ENCODE measurements at regions not wholly inside any gene's neighbourhood (a gene's known extent, or its start where the extent isn't known, plus 50 kb on each side); places are given as distances from the start of the nearest gene placed in this dataset.

DNA sequence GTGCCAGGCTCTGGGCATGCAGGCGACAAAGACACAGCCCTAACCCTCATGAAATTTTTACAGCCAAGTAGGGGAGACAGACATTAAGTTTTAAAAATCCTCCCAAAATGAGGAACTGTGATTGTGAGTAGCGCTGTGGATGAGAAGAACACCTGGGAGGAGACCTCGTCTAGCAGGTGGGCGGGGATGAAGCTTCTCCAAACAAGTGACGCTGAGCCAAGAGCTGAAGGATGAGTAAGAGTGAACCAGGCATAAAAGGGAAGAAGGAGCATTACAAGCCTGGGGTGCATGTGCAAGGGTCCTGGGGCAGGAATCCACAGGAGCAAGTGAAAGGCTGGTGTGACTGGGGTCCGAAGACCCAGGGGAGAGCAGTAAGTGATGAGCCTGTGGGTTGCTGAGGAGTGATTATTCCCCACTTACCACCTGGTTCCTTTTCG lies 149.4 kb upstream of the HS3ST2 start:
- WGBS (ENCODE audit: insufficient coverage) = 84% methylated on average over 4 of the region's 7 CpGs
- H3K4me3 Mint-ChIP-seq = no peak overlapping the region
- intact Hi-C loops (cut with micrococcal nuclease) = no loop called here
- no peaks in the 10 kb centered on the region for H4K20me1 ChIP-seq (ENCODE audit: insufficient read depth, low read length)
- no peak overlapping the region for H3K27ac Mint-ChIP-seq
- H2AFZ ChIP-seq (ENCODE audit: insufficient read depth, low read depth, low read length, poor library complexity, severe bottlenecking) = no peak overlapping the region
- H3K9me3 Mint-ChIP-seq = no peaks in the 10 kb centered on the region
- H3K4me1 ChIP-seq (ENCODE audit: control insufficient read depth in 1 of 2, insufficient read depth in 2 of 2, low read length in 2 of 2) = no peaks in the 10 kb centered on the region
- no peaks in the 10 kb centered on the region for H3K4me1 Mint-ChIP-seq
- peaks cover 0 to under 1% (median 0%) of the 10 kb centered on the region in 3 donors for H3K27me3 Mint-ChIP-seq (ENCODE audit: low read depth in 3 of 3)
- H3K9ac ChIP-seq (ENCODE audit: insufficient read depth, low read length, poor library complexity, severe bottlenecking) = no peak overlapping the region
- no peak overlapping the region for H3K27ac ChIP-seq (ENCODE audit: low read depth in 1 of 2, low read length in 2 of 2)
- H3K4me2 ChIP-seq (replicated peaks; ENCODE audit: extremely low read depth, low read length, poor library complexity, severe bottlenecking) = no peak overlapping the region
- DNase-seq = no peak
- H3K27me3 ChIP-seq (ENCODE audit: control insufficient read depth in 2 of 2, insufficient read depth in 2 of 2, low read length in 2 of 2) = peaks cover 0 to 3% of the 10 kb centered on the region in 2 donors
- no peaks in the 10 kb centered on the region for H3K36me3 Mint-ChIP-seq
- no peaks in the 10 kb centered on the region for H3K79me2 ChIP-seq (ENCODE audit: insufficient read depth, low read length)
- H3K36me3 ChIP-seq (replicated peaks in 1 of 2; ENCODE audit: control insufficient read depth in 1 of 2, insufficient read depth in 2 of 2, low read length in 2 of 2) = no peaks in the 10 kb centered on the region
- peaks cover 13 to 15% of the 10 kb centered on the region in 2 donors for H3K9me3 ChIP-seq (replicated peaks in 1 of 2; ENCODE audit: control insufficient read depth in 1 of 2, insufficient read depth in 1 of 2, low read length in 2 of 2)
- no peak overlapping the region for H3K4me3 ChIP-seq (replicated peaks in 1 of 3; ENCODE audit: low read depth in 2 of 3, low read length in 3 of 3)
- TF ChIP-seq, protein P1, sequence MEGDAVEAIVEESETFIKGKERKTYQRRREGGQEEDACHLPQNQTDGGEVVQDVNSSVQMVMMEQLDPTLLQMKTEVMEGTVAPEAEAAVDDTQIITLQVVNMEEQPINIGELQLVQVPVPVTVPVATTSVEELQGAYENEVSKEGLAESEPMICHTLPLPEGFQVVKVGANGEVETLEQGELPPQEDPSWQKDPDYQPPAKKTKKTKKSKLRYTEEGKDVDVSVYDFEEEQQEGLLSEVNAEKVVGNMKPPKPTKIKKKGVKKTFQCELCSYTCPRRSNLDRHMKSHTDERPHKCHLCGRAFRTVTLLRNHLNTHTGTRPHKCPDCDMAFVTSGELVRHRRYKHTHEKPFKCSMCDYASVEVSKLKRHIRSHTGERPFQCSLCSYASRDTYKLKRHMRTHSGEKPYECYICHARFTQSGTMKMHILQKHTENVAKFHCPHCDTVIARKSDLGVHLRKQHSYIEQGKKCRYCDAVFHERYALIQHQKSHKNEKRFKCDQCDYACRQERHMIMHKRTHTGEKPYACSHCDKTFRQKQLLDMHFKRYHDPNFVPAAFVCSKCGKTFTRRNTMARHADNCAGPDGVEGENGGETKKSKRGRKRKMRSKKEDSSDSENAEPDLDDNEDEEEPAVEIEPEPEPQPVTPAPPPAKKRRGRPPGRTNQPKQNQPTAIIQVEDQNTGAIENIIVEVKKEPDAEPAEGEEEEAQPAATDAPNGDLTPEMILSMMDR (IDR thresholded peaks at IDR 0.05) = no peak

DNA sequence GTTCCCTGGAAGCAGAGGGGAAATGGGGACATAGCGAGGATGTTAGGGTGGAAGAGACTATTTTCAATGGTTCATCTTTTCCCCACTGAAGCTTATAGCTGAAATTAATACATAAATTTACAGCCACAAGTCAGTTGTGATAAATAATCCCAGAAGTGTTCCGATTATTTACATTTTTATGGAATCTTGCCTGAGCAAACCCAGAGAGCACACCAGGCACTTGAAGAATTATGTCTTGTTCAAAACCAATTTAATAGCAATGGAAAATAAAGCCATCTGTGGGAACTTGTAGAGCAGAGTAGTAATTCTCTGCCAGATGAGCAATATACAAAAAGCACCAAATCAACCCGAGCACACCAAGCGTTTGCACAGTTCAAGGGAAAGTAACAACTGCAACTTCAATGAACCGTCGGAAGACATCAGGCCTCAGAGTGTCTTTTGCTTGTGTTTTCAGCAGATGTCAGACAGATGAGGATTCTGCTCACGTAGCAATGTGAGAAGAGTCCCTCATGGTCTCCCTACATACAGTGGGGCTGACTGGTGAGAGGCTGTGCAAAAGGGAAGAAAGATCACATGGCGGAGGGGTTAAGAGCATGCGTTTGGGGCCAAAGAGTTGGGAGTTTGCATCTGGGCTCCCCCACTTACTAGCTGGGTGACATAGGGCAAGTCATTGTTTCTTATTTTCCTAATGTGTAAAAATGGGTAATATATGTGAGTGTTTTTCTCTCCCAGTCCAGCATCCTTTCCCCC lies 148.7 kb upstream of the HS3ST2 start:
- Histone ChIP-seq H3K79me2 (ENCODE audit: insufficient read depth, low read length) (no peaks in the 10 kb centered on the region), H3K27ac (ENCODE audit: low read depth in 1 of 2, low read length in 2 of 2) (no peak overlapping the region), H2AFZ (ENCODE audit: insufficient read depth, low read depth, low read length, poor library complexity, severe bottlenecking) (no peak overlapping the region), H3K4me2 (replicated peaks; ENCODE audit: extremely low read depth, low read length, poor library complexity, severe bottlenecking) (no peak overlapping the region), H3K27me3 (ENCODE audit: control insufficient read depth in 2 of 2, insufficient read depth in 2 of 2, low read length in 2 of 2) (peaks cover 0 to 3% of the 10 kb centered on the region in 2 donors), H3K9me3 (replicated peaks in 1 of 2; ENCODE audit: control insufficient read depth in 1 of 2, insufficient read depth in 1 of 2, low read length in 2 of 2) (peaks cover 13 to 15% of the 10 kb centered on the region in 2 donors), H3K9ac (ENCODE audit: insufficient read depth, low read length, poor library complexity, severe bottlenecking) (no peak overlapping the region), H3K4me1 (ENCODE audit: control insufficient read depth in 1 of 2, insufficient read depth in 2 of 2, low read length in 2 of 2) (no peaks in the 10 kb centered on the region), H3K4me3 (replicated peaks in 1 of 3; ENCODE audit: low read depth in 2 of 3, low read length in 3 of 3) (no peak overlapping the region), H3K36me3 (replicated peaks in 1 of 2; ENCODE audit: control insufficient read depth in 1 of 2, insufficient read depth in 2 of 2, low read length in 2 of 2) (no peaks in the 10 kb centered on the region), H4K20me1 (ENCODE audit: insufficient read depth, low read length) (no peaks in the 10 kb centered on the region)
- 87% methylated on average over 6 of the region's 9 CpGs for WGBS (ENCODE audit: insufficient coverage)
- no peak overlapping the region for H3K4me3 Mint-ChIP-seq
- TF ChIP-seq, protein P1 (IDR thresholded peaks at IDR 0.05) = no peak
- H3K4me1 Mint-ChIP-seq = no peaks in the 10 kb centered on the region
- H3K27me3 Mint-ChIP-seq (ENCODE audit: low read depth in 3 of 3) = no peaks in the 10 kb centered on the region
- no peak for DNase-seq
- no peak overlapping the region for H3K27ac Mint-ChIP-seq
- intact Hi-C loops (cut with micrococcal nuclease) = no loop called here
- H3K36me3 Mint-ChIP-seq = no peaks in the 10 kb centered on the region
- H3K9me3 Mint-ChIP-seq = no peaks in the 10 kb centered on the region

Measured in CD14-positive monocyte (primary cell).